IMR-90 (cell line): ENCODE measurements at regions not wholly inside any gene's neighbourhood (a gene's known extent, or its start where the extent isn't known, plus 50 kb on each side); places are given as distances from the start of the nearest gene placed in this dataset.

Source experiments
- ATAC-seq: fragments of 200-7000 bp; cut with Tn5 transposase; 2 replicates; pipeline ENCODE4 v1.9.1; 2020; ENCODE audit warnings: low read depth, mild to moderate bottlenecking, moderate library complexity
- BruUV-seq: library from RNA; stranded (reverse); fragments of 400-500 nt; replicated peaks from 2 replicates; lab custom pipeline; 2021; lab: Mats Ljungman, UMichigan
- CTCF ChIA-PET: fragments of 300-600 bp; formaldehyde crosslinking; extraction: SDS; loops from one replicate; lab custom pipeline; 2021; ENCODE audit warnings: antibody characterized with exemption; lab: Yijun Ruan, JAX
- POLR2A ChIA-PET: fragments of 300-600 bp; sonication (Branson Sonifier 250); formaldehyde crosslinking; loops from one replicate; lab custom pipeline; 2022; ENCODE audit warnings: antibody characterized with exemption; ENCODE audit not compliant: unreplicated experiment; lab: Charles Lee
- DNase-seq: peaks from one replicate; pipeline ENCODE4 v3.0.0; 2013
- H2AFZ ChIP-seq: replicated peaks from 2 replicates; pipeline ENCODE3; 2013; ENCODE audit warnings: low read length, mild to moderate bottlenecking; ENCODE audit not compliant: poor library complexity
- H2AK5ac ChIP-seq: 2 replicates; pipeline ENCODE4 v1.6.1; 2013; ENCODE audit warnings: low read depth, low read length, inconsistent platforms
- H2AK9ac ChIP-seq: replicated peaks from 2 replicates; pipeline ENCODE3; 2013; ENCODE audit warnings: mild to moderate bottlenecking, low read depth, low read length, moderate library complexity; ENCODE audit not compliant: poor library complexity
- H2BK120ac ChIP-seq: 2 replicates; pipeline ENCODE4 v1.6.1; 2013; ENCODE audit warnings: low read depth, low read length, inconsistent platforms
- H2BK15ac ChIP-seq: 3 replicates; pipeline ENCODE4 v1.6.1; 2013; ENCODE audit warnings: low read depth, low read length, inconsistent platforms
- H2BK20ac ChIP-seq: 2 replicates; pipeline ENCODE4 v1.6.1; 2013; ENCODE audit warnings: low read depth, mild to moderate bottlenecking, inconsistent platforms, low read length, moderate library complexity
- H2BK5ac ChIP-seq: 2 replicates; pipeline ENCODE4 v1.6.1; 2013; ENCODE audit warnings: mild to moderate bottlenecking, low read depth, low read length, inconsistent platforms; ENCODE audit not compliant: poor library complexity, severe bottlenecking
- H3K14ac ChIP-seq: replicated peaks from 2 replicates; pipeline ENCODE4 v1.6.1; 2013; ENCODE audit warnings: low read depth, low read length, inconsistent platforms
- H3K18ac ChIP-seq: 2 replicates; pipeline ENCODE4 v1.6.1; 2013; ENCODE audit warnings: low read depth, low read length, control low read depth
- H3K23ac ChIP-seq: 2 replicates; pipeline ENCODE4 v1.6.1; 2013; ENCODE audit warnings: low read depth, low read length, inconsistent platforms
- H3K27ac ChIP-seq: 2 replicates; pipeline ENCODE4 v1.5.1; 2013; ENCODE audit warnings: mild to moderate bottlenecking, control low read depth, low read length; ENCODE audit not compliant: insufficient read depth
- H3K27me3 ChIP-seq: 2 replicates; pipeline ENCODE4 v1.6.1; 2013; ENCODE audit warnings: low read length; ENCODE audit not compliant: control insufficient read depth, insufficient read depth
- H3K36me3 ChIP-seq: 2 replicates; pipeline ENCODE4 v1.6.1; 2013; ENCODE audit warnings: low read length, mixed read lengths; ENCODE audit not compliant: control insufficient read depth, insufficient read depth
- H3K4ac ChIP-seq: 2 replicates; pipeline ENCODE4 v1.6.1; 2013; ENCODE audit warnings: low read depth, low read length, inconsistent platforms
- H3K4me1 ChIP-seq: 2 replicates; pipeline ENCODE4 v1.6.1; 2013; ENCODE audit warnings: low read length, mixed read lengths; ENCODE audit not compliant: control insufficient read depth, insufficient read depth
- H3K4me2 ChIP-seq: 2 replicates; pipeline ENCODE4 v1.6.1; 2013; ENCODE audit warnings: low read depth, mild to moderate bottlenecking, control low read depth, low read length, moderate library complexity
- H3K4me3 ChIP-seq: 2 replicates; pipeline ENCODE4 v1.5.1; 2013; ENCODE audit warnings: low read depth, mild to moderate bottlenecking, control low read depth, low read length, moderate library complexity; ENCODE audit not compliant: insufficient read depth
- H3K56ac ChIP-seq: 2 replicates; pipeline ENCODE4 v1.6.1; 2013; ENCODE audit warnings: low read length, inconsistent platforms; ENCODE audit not compliant: insufficient read depth; ENCODE audit errors: extremely low read depth
- H3K79me1 ChIP-seq, 2 experiments: 2 replicates each; pipeline ENCODE4 v1.6.1; 2013; ENCODE audit warnings: low read length in 2 of 2, inconsistent platforms in 1 of 2, low read depth in 1 of 2
- H3K9ac ChIP-seq: 2 replicates; pipeline ENCODE4 v1.6.1; 2013; ENCODE audit warnings: low read depth, low read length, control low read depth
- H3K9me1 ChIP-seq: 2 replicates; pipeline ENCODE4 v1.6.1; 2013; ENCODE audit warnings: low read length, inconsistent platforms; ENCODE audit not compliant: insufficient read depth
- H3K9me3 ChIP-seq: 2 replicates; pipeline ENCODE4 v1.6.1; 2013; ENCODE audit warnings: low read length; ENCODE audit not compliant: control insufficient read depth, insufficient read depth
- H4K20me1 ChIP-seq: 2 replicates; pipeline ENCODE4 v1.6.1; 2013; ENCODE audit warnings: low read length, inconsistent platforms; ENCODE audit not compliant: insufficient read depth
- H4K5ac ChIP-seq: 2 replicates; pipeline ENCODE4 v1.6.1; 2013; ENCODE audit warnings: mild to moderate bottlenecking, low read depth, low read length, control low read depth
- H4K8ac ChIP-seq, 2 experiments: 2 replicates each; pipeline ENCODE4 v1.6.1; 2013; ENCODE audit warnings: low read depth in 2 of 2, low read length in 2 of 2, control low read depth in 1 of 2, inconsistent platforms in 1 of 2
- H4K91ac ChIP-seq: 2 replicates; pipeline ENCODE4 v1.6.1; 2013; ENCODE audit warnings: low read depth, low read length, inconsistent platforms; ENCODE audit not compliant: insufficient read depth
- BHLHE40 ChIP-seq: fragments of 150-350 bp; IDR thresholded peaks from 2 replicates; pipeline ENCODE4 v1.6.1; 2016; ENCODE audit warnings: mild to moderate bottlenecking, low read depth, low read length
- CEBPB ChIP-seq: IDR thresholded peaks from 2 replicates; pipeline ENCODE4 v1.6.1; 2012; ENCODE audit warnings: low read depth, low read length, improper control_type of control experiment
- CHD1 ChIP-seq: IDR thresholded peaks from 2 replicates; pipeline ENCODE4 v1.6.1; 2012; ENCODE audit warnings: low read depth, low read length, improper control_type of control experiment
- CTCF ChIP-seq: conservative IDR thresholded peaks from 2 replicates; pipeline ENCODE4 v1.5.1; 2012; ENCODE audit warnings: mild to moderate bottlenecking, low read depth, low read length, improper control_type of control experiment
- ELK1 ChIP-seq: fragments of 150-350 bp; IDR thresholded peaks from 2 replicates; pipeline ENCODE4 v1.6.1; 2016; ENCODE audit warnings: low read depth, mild to moderate bottlenecking, low read length, moderate library complexity, borderline replicate concordance
- FOS ChIP-seq: fragments of 150-350 bp; IDR thresholded peaks from 2 replicates; pipeline ENCODE4 v1.6.1; 2016; ENCODE audit warnings: low read depth, low read length
- MAFK ChIP-seq: IDR thresholded peaks from 2 replicates; pipeline ENCODE4 v1.6.1; 2012; ENCODE audit warnings: low read depth, low read length, improper control_type of control experiment
- MAZ ChIP-seq: IDR thresholded peaks from 2 replicates; pipeline ENCODE4 v1.6.1; 2012; ENCODE audit warnings: low read depth, mild to moderate bottlenecking, low read length, improper control_type of control experiment, moderate library complexity, borderline replicate concordance
- MXI1 ChIP-seq: IDR thresholded peaks from 2 replicates; pipeline ENCODE4 v1.6.1; 2012; ENCODE audit warnings: low read depth, mild to moderate bottlenecking, low read length, moderate library complexity, borderline replicate concordance
- NFE2L2 ChIP-seq: fragments of 150-350 bp; IDR thresholded peaks from 2 replicates; pipeline ENCODE4 v1.6.1; 2016; ENCODE audit warnings: low read depth, mild to moderate bottlenecking, low read length
- POLR2A ChIP-seq: IDR thresholded peaks from 2 replicates; pipeline ENCODE4 v1.6.1; 2012; ENCODE audit warnings: mild to moderate bottlenecking, low read depth, low read length
- RAD21 ChIP-seq: IDR thresholded peaks from 2 replicates; pipeline ENCODE4 v1.6.1; 2012; ENCODE audit warnings: low read length, improper control_type of control experiment
- RCOR1 ChIP-seq: IDR thresholded peaks from 2 replicates; pipeline ENCODE4 v1.6.1; 2012; ENCODE audit warnings: mild to moderate bottlenecking, low read length, improper control_type of control experiment; ENCODE audit not compliant: insufficient replicate concordance
- RFX5 ChIP-seq: IDR thresholded peaks from 2 replicates; pipeline ENCODE4 v1.8.0; 2012; ENCODE audit warnings: low read depth, mild to moderate bottlenecking, low read length, moderate library complexity
- SMC3 ChIP-seq: fragments of 150-350 bp; IDR thresholded peaks from 2 replicates; pipeline ENCODE4 v1.6.1; 2016; ENCODE audit warnings: low read depth, mild to moderate bottlenecking, antibody characterized with exemption, low read length, moderate library complexity
- USF2 ChIP-seq: fragments of 150-350 bp; IDR thresholded peaks from 2 replicates; pipeline ENCODE4 v1.6.1; 2017; ENCODE audit warnings: mild to moderate bottlenecking, antibody characterized with exemption, low read length, low read depth
- WGBS, 2 experiments: methylation state at CpG; one replicate each; pipeline versions ENCODE4 v1.1.5 to v1.1.7; 2013; ENCODE audit warnings: missing lambda C conversion rate in 2 of 2; ENCODE audit not compliant: insufficient read length in 1 of 2; ENCODE audit errors: extremely low coverage in 2 of 2; 5-methylcytosine and 5-hydroxymethylcytosine counted together
- dilution Hi-C: fragments of 300-500 bp; cut with HindIII; formaldehyde crosslinking; loops from one replicate; pipeline ENCODE4 v1.14.3; 2018; ENCODE audit warnings: low sequenced_read_pairs; ENCODE audit not compliant: unreplicated experiment
- in situ Hi-C: fragments of 300-500 bp; cut with MboI; formaldehyde crosslinking; loops from 3 replicates; pipeline ENCODE4 v1.14.3; 2019; ENCODE audit warnings: low sequenced_read_pairs, inconsistent platforms, mixed read lengths
- intact Hi-C: fragments of 100-400 bp; cut with micrococcal nuclease; formaldehyde crosslinking; loops from 2 replicates; pipeline ENCODE4 v1.10.0; 2022

- H2AFZ ChIP-seq: no peak overlapping the region
- intact Hi-C loops: no loop called here
- no peak overlapping the region for H2AK5ac ChIP-seq
- ATAC-seq: no peak
- H3K23ac ChIP-seq: no peak overlapping the region
- no peak for DNase-seq
- H2BK5ac ChIP-seq: no peak overlapping the region
- no peak overlapping the region for H3K4ac ChIP-seq
- in situ Hi-C loops: no loop called here
- H3K4me2 ChIP-seq: no peak overlapping the region
- no peaks in the 10 kb centered on the region for H4K20me1 ChIP-seq
- ChIA-PET POLR2A (no interaction called here), CTCF (interaction anchor here (0.6 kb wide), 2 partner anchors 21 to 996 kb away, joined by 3 to 4 read pairs; no protein-coding TSS in a partner anchor)
- H3K4me3 ChIP-seq: no peak overlapping the region
- H3K4me1 ChIP-seq: no peaks in the 10 kb centered on the region
- H4K91ac ChIP-seq: no peak overlapping the region
- no peak overlapping the region for H3K14ac ChIP-seq
- no peak overlapping the region for H2BK20ac ChIP-seq
- peaks cover 2% of the 10 kb centered on the region for H3K27me3 ChIP-seq
- no peak overlapping the region for H3K27ac ChIP-seq
- no CpG with 5 or more reads among the region's 4 CpGs for WGBS, 2 experiments
- no peak overlapping the region for H4K5ac ChIP-seq
- no peaks in the 10 kb centered on the region for H3K9me1 ChIP-seq
- H3K79me1 ChIP-seq: no peaks in the 10 kb centered on the region
- H2BK120ac ChIP-seq: no peak overlapping the region
- dilution Hi-C loops: no loop called here
- H3K56ac ChIP-seq: no peak overlapping the region
- TF ChIP-seq RAD21 (no peak), USF2 (no peak), MAFK (no peak), RCOR1 (no peak), ELK1 (no peak), NFE2L2 (no peak), SMC3 (no peak), BHLHE40 (no peak), CEBPB (no peak), MXI1 (no peak), MAZ (no peak), RFX5 (no peak), POLR2A (no peak), CTCF (no peak), CHD1 (no peak), FOS (no peak)
- BruUV-seq: no TSS peak
- H3K36me3 ChIP-seq: no peaks in the 10 kb centered on the region
- H3K9me3 ChIP-seq: peaks cover 2% of the 10 kb centered on the region; the same call in 1 of the 2 replicates
- H2BK15ac ChIP-seq: no peak overlapping the region
- H3K18ac ChIP-seq: no peak overlapping the region
- H2AK9ac ChIP-seq: no peak overlapping the region
- H4K8ac ChIP-seq: no peak overlapping the region
- H3K9ac ChIP-seq: no peak overlapping the region
Observed at GRCh38 chr21:32209580-32209979, 69.3 kb downstream of the MIS18A start.
